Right renal pelvis (tissue), 4 donors: ENCODE measurements at regions not wholly inside any gene's neighbourhood (a gene's known extent, or its start where the extent isn't known, plus 50 kb on each side); places are given as distances from the start of the nearest gene placed in this dataset.
A peak's percentile ranks its signal among the peaks of the same experiment; 100 is the strongest.

Source experiments
- DNase-seq, 4 donors: peaks; one replicate each; pipeline ENCODE4 v3.0.0-alpha.2; 2013; ENCODE audit warnings: low read depth in 4 of 4, low spot score in 3 of 4, missing footprints in 1 of 4

DNA sequence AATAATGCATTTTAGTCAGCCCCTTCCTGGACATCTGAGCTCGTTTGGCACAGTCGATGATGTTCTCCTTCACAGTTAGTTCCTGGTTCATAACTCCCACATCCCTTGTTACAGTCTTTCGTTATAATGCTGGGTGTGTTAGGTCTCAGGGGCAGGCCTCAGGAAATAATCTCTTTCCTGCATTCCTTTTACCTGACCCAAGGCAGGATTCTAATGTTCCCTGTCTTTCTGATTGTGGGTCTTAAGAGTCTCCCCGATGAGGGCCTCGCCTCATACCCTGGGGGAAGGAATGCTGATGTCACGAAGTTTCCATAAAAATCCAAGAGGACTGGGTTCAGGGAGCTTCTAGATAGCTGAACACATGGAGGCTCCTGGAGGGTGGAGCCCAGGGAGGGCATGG lies 104.0 kb upstream of the CARMIL1 start:
- no peak for DNase-seq

DNA sequence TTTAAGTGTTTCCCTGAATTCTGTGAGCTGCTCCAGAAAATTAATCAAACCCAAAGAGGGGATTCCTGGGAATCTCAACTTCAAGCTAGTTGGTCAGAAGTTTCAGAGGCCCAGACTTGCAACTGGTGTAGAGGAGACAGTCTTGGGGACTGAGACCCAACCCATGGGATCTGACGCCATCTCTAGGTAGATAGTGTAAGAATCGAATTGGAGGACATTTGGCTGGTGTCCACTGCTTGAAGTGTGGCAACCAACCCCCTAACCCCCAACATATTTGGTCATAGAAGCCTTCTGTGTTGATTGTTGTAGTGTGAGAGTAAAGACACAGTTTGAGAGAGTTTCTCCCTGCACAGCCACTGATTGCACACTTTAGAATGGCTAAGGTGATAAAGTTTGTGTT lies 103.5 kb upstream of the CARMIL1 start:
- DNase-seq: no peak

GRCh38 chr6:25176466-25176865 lies 102.7 kb upstream of the CARMIL1 start:
- no peak for DNase-seq

DNA sequence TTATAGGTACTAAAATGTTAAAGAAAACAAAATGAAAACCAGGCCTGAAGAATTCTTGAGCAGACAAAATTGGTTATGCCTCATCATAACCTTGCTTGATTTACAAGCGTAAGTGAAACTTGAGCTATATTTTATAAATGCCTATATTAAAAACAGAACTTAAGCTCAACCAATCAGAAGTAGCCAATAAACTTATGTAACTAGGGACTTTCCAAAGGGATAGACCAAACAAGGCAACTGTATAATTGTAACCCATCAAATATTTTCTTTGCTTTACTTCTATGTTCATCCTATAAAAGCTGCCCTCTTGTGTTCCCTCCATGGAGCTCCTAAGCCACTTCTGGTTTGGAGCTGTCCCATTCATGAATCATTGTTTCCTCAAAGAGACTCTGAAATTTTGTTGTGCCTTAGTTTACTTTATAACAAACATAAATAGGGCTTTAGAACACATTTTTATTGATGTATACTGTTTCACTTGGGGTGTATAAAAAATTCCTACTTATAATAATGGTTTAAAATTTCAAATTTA lies 101.6 kb upstream of the CARMIL1 start:
- DNase-seq: no peak

DNA sequence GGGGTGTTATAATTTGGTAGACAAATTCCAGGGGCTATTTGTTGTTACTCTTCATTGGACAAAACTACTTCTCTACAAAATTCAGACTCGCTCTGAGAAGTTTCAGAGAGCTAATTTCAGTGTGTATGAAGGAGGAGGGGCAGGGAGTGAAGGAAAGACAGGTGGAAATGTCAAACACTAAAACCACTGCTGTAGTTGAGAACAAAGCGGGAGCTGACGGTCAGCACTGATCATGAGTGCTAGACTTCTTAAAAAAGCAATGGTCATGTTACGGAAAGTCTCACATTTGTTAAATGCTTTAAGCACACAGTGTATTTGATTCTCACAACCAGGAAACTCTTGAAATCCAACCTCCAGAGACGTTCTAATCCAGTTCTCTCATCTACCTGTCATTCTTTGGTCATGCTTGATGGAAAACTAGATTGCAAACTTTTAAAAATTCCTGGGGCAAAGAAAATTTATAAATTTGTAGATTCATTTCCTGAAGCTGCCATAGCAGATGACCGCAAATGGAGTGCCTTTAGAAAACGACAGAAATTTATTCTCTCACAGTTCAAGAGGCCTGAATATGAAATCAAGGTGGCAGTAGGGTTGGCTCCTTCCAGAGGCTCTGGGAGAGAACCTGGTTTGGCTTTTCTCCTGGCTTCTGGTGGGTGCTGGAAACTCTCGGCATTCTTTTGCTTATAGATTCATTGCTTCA lies 100.7 kb upstream of the CARMIL1 start:
- no peak for DNase-seq

DNA sequence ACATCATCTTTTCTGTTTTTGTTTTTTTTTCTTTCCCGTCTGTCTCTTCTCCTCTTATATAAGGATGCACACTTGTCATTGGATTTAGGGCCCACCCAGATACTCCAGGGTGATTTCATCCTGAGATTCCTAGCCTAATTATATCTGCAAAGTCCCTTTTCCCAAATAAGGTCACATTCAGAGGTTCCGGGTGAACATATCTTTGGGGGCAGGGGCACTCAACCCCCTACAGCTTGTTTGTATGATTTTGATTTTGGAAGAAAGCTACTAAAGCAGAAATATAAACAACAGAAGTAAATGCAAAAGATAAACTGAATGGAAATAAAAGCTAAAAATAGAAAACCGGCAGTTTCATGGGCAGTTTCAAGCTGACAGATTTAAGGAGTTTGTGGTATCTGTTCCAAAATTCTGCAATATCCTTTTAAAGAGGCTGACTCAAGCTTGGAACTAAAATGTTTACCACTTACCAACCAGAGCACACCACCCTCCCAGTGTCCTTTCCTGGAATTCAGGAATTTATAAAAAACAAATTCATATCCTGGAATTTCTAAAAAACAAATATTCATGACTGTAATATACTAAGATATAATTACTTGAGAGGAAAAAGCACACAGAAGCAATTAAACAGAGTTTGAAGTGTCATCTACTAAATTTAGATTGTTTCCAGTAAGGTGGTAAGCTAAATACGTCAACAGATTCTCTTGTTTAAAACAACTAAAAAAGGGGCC lies 100.0 kb upstream of the CARMIL1 start:
- DNase-seq: no peak

DNA sequence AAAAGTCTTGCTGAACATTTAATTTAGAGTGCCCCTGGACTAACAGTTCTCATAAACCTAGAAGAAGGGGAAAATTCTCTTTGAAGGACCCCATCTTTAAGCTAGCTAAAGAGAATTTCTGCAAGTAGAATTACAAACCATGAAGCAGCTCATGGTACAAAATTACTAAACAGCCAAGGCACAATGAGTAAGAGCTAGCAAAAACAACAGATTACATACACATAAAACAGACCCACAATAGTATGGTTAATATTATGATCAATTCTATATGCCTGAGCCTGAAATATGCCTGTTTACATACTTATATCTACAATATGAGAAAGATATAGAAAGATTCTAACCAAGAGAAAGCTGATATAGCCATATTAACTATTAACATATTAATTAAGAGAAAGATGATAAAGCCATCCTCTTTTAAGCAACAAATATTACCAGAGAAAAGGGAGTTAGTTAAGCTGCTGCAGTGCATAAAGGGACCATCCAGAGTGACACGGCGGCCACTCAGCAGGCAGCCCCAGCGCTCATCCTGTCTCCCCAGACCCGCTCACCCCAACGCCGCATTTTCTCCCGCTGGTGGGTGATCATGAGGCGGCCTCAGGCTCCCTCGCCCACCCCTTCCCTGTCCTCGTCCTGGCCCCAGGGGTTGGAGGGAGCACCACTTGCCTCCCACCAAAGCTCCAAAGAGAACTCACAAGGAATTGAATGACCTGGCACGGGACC lies 98.4 kb upstream of the CARMIL1 start:
- DNase-seq: no peak

- DNase-seq: no peak
Measured at GRCh38 chr6:25181350-25181724, 97.8 kb upstream of the CARMIL1 start.

- DNase-seq: no peak
Measured at GRCh38 chr6:25181923-25182322, 97.3 kb upstream of the CARMIL1 start.

DNA sequence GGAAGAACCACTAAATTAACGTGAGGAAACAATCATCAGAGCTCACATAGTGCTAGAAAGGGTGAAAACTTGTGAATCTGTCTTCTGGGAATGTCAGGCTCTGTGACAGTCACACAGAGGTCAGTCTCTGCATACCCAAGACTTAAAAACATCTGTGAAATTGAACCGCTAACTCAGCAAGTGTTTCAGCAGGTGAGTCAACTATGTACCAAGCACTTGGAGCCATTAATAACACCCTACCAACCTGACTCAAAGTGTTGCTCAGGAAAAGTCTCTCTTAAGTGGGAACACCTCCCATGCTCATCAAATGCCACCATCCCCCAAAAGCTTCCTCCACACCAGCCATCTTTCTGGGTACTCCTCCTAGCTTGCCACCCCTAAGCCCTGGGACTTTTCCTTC lies 92.3 kb upstream of the CARMIL1 start:
- DNase-seq: no peak

DNA sequence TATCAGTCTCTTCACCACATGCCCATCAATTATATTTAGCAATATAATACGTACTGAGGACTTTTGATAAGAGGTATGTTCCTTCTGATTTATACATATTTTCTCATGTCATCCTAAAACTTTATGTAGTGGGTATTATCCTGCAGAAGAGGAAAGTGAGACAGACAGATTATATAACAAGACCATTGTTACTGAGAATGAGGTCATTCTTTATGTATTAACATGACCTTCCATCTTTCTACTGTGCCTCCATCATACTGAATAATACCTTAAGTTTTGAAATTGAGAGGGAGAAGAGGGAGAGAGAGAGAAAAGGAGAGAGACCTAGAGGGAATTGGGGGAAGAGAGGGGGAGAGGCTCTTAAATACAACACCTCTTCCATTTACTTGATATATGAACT lies 90.9 kb upstream of the CARMIL1 start:
- no peak for DNase-seq

GRCh38 chr6:25192590-25193459 lies 86.3 kb upstream of the CARMIL1 start:
- DNase-seq: no peak

DNA sequence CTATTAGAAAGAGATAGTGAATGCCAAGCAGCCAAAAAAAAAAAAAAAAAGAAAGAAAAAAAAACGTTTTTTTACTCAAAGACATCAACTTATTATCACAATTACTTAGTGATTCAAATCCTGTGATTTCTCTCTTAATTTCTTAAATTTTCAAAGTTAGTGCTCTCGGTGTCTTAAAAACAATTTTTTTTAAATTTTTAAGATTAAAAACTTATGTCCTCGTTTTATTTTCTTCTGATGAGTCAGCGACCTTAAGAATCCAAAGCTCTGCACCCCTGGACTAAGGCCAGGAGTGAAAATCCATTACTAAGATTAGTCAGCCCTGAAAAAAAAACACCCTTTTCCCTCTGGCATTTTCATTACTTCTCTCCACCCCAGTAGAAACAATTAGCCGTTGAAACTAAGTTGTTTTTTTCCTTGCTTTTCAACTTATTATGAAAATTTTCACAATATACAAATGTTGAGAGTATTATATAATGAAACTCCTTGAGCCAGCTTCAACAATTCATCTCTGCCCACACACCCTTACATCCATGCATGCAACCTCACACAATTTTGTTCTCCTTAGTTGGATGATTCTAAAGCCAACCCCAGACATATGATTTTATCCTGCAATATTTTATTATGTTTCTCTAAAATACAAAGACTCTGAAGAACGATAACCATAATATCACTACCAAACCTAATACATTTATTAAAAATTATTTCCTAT lies 85.6 kb upstream of the CARMIL1 start:
- DNase-seq: peak in 2 of 4 donors; percentile 28 to 38

DNA sequence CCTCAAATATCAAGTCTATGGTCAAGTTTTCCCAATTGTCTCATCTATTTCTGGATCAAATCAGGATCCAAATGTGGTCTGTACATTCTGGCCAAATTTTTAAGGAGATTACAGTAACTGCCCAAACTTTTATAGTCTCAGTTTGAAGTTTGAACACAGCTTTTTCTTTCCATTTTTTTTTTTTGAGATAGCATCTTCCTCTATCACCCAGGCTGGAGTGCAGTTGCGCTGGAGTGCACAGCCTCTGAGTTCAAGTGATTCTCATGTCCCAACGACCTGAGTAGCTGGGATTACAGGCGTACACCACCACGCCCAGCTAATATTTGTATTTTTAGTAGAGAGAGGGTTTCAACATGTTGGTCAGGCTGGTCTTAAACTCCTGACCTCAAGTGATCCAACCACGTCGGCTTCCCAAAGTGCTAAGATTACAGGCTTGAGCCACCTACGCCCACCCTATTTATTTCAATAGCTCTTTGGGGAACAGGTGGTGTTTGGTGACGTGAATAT lies 84.9 kb upstream of the CARMIL1 start:
- no peak for DNase-seq

DNA sequence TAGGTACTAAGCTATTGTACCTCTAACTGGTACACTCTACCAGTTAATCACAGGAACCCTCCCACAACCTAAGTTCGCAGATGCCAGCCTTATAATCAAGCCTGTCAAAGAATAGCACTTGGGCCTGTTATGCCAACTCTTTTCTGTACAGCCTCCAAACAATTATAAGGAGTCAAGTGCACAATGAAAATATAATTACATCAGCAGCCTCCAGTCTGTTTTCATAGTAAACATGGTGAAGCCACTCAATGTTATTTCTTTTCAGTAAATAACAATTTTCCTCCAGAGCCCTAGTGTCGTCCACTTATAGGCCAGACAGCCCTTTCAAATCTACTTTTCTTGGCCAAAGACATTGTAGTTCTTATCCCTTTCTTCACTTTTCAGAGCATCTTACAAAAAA lies 82.7 kb upstream of the CARMIL1 start:
- DNase-seq: no peak

GRCh38 chr6:25197111-25197510 lies 82.1 kb upstream of the CARMIL1 start:
- DNase-seq: no peak

- no peak for DNase-seq
Measured at GRCh38 chr6:25199544-25199943, 79.6 kb upstream of the CARMIL1 start.

GRCh38 chr6:25202504-25202903 lies 76.7 kb upstream of the CARMIL1 start:
- no peak for DNase-seq

DNA sequence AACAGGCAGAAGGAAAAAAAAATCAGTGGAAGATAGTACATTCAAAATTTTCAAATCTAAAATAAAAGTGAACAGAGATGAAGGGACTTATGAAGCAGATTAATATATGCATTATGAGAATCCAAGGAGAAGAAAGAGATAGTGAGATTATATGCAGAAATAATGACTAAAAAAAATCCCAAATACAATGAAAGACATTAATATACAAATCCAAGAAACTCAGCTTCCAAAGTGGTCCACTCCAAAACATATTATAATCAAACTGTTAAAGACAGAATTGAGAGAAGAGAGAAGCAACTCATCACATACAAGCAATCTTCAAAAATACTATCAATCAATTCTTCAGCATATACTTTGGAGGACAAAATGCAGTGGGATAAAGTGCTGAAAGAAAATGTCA lies 73.5 kb upstream of the CARMIL1 start:
- no peak for DNase-seq
